ENCODE measurements at regions not wholly inside any gene's neighbourhood (a gene's known extent, or its start where the extent isn't known, plus 50 kb on each side); places are given as distances from the start of the nearest gene placed in this dataset.

- TF ChIP-seq POLR2A (IDR thresholded peaks at IDR 0.05) (no peak), EP300 (IDR thresholded peaks at IDR 0.05) (no peak), CTCF (IDR thresholded peaks at IDR 0.05) (no peak)
- Histone ChIP-seq H3K27me3 (no peaks in the 10 kb centered on the region), H3K4me3 (no peak overlapping the region), H3K9me3 (no peaks in the 10 kb centered on the region), H3K36me3 (no peaks in the 10 kb centered on the region), H3K4me1 (ENCODE audit: insufficient read depth) (peaks cover 2% of the 10 kb centered on the region), H3K27ac (no peak overlapping the region)
- intact Hi-C loops (cut with DNase I) = no loop called here
- WGBS, 3 donors = 43 to 47% (median 46%) methylated on average over 3 of the region's 3 CpGs
- no peak for DNase-seq
These were observed 98.0 kb upstream of the ELMO1 start for GRCh38 chr7:37546677-37547076.

- H3K4me1 ChIP-seq (ENCODE audit: insufficient read depth) = peaks cover 2% of the 10 kb centered on the region
- no peak overlapping the region for H3K27ac ChIP-seq
- no peaks in the 10 kb centered on the region for H3K9me3 ChIP-seq
- H3K4me3 ChIP-seq = no peak overlapping the region
- intact Hi-C loops (cut with DNase I) = no loop called here
- H3K36me3 ChIP-seq = no peaks in the 10 kb centered on the region
- H3K27me3 ChIP-seq = no peaks in the 10 kb centered on the region
- no peak for DNase-seq
- TF ChIP-seq POLR2A (IDR thresholded peaks at IDR 0.05) (no peak), CTCF (IDR thresholded peaks at IDR 0.05) (no peak), EP300 (IDR thresholded peaks at IDR 0.05) (no peak)
- 79 to 80% (median 79%) methylated on average over 8 of the region's 8 CpGs for WGBS, 3 donors
These were observed 100.6 kb upstream of the ELMO1 start for GRCh38 chr7:37549076-37549931.

GRCh38 chr7:37550426-37550825 lies 101.8 kb upstream of the ELMO1 start:
- intact Hi-C loops (cut with DNase I) = no loop called here
- 52 to 75% (median 65%) methylated on average over 3 of the region's 3 CpGs for WGBS, 3 donors
- Histone ChIP-seq H3K27ac (no peak overlapping the region), H3K4me1 (ENCODE audit: insufficient read depth) (peaks cover 2% of the 10 kb centered on the region), H3K9me3 (no peaks in the 10 kb centered on the region), H3K27me3 (no peaks in the 10 kb centered on the region), H3K4me3 (no peak overlapping the region), H3K36me3 (no peaks in the 10 kb centered on the region)
- TF ChIP-seq EP300 (IDR thresholded peaks at IDR 0.05) (no peak), POLR2A (IDR thresholded peaks at IDR 0.05) (no peak), CTCF (IDR thresholded peaks at IDR 0.05) (no peak)
- no peak for DNase-seq

GRCh38 chr7:37550872-37551271 lies 102.2 kb upstream of the ELMO1 start:
- H3K4me1 ChIP-seq (ENCODE audit: insufficient read depth) = no peaks in the 10 kb centered on the region

More at GRCh38 chr7:37550872-37551271, 102.2 kb upstream of the ELMO1 start:
- no peaks in the 10 kb centered on the region for H3K9me3 ChIP-seq
- no peak overlapping the region for H3K4me3 ChIP-seq
- H3K27me3 ChIP-seq = no peaks in the 10 kb centered on the region
- TF ChIP-seq EP300 (IDR thresholded peaks at IDR 0.05) = no peak
- TF ChIP-seq POLR2A (IDR thresholded peaks at IDR 0.05) = no peak
- no peak for TF ChIP-seq CTCF (IDR thresholded peaks at IDR 0.05)
- 79 to 90% (median 86%) methylated on average over 2 of the region's 2 CpGs for WGBS, 3 donors
- no peaks in the 10 kb centered on the region for H3K36me3 ChIP-seq
- intact Hi-C loops (cut with DNase I) = no loop called here
- H3K27ac ChIP-seq = no peak overlapping the region
- DNase-seq = no peak

All from ovary (tissue), 7 donors.